Right hindlimb (tissue), 1 donor: ENCODE measurements at regions not wholly inside any gene's neighbourhood (a gene's known extent, or its start where the extent isn't known, plus 50 kb on each side); places are given as distances from the start of the nearest gene placed in this dataset.
A peak's percentile ranks its signal among the peaks of the same experiment; 100 is the strongest.

Experiments
- DNase-seq: peaks from one replicate; pipeline ENCODE4 v3.0.0-alpha.2; 2018

DNA sequence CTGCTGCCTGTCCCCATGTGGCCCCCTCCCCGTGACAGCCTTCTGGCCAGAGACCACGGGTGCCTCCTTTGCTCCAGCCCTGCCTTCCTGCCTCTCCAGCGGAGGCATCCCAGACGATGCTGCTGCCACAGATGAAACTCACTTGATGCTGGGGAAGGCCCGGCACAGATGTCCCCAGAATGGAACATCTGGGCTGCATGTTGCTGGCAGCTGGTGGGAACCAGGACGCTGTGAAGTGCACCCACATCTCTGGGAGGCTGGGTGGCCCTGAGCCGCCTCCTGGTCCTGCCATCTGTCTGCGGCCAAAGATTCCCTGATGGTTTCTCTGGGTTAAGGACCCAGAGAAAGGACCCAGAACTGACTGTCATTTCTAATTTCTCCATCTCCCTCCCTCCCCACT, 51.9 kb upstream of the PTPRS start:
- DNase-seq: no peak

DNA sequence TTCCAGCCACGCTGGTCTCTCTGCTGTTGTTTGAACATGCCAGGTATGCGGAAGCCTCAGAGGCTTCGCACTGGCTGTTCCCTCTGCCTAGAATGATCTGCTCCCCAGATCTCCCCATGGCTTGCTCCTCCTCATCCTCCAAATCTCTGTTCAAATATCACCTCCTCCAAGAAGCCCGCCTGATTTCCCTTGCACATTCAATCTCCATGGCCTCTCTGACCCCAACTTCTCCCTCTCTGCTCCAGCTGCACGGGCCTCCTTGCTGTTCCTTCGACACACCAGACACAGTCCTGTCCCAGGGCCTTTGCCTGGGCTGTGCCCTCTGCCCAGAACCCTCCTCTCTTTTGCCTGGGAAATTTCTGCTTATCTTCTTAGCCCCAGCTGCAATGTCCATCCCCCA, 52.5 kb upstream of the PTPRS start:
- no peak for DNase-seq

- no peak for DNase-seq
These were observed 54.2 kb upstream of the PTPRS start for GRCh38 chr19:5394551-5395505.

DNA sequence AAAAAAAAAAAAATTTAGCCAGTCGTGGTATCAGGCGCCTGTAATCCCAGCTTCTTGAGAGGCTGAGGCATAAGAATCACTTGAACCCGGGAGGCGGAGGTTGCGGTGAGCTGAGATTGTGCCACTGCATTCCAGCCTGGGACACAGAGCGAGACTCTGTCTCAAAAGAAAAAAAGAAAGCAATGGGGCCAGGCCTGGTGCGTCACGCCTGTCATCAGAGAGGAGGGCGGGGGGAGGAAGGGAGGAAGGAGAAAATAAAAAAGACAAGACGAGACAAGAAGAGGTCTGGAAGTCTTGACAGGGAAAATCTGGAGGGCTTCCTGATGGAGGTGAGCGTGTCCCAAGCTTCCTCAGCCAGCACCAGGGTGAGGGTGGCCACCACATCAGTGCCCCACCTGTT, 54.9 kb upstream of the PTPRS start:
- no peak for DNase-seq

DNA sequence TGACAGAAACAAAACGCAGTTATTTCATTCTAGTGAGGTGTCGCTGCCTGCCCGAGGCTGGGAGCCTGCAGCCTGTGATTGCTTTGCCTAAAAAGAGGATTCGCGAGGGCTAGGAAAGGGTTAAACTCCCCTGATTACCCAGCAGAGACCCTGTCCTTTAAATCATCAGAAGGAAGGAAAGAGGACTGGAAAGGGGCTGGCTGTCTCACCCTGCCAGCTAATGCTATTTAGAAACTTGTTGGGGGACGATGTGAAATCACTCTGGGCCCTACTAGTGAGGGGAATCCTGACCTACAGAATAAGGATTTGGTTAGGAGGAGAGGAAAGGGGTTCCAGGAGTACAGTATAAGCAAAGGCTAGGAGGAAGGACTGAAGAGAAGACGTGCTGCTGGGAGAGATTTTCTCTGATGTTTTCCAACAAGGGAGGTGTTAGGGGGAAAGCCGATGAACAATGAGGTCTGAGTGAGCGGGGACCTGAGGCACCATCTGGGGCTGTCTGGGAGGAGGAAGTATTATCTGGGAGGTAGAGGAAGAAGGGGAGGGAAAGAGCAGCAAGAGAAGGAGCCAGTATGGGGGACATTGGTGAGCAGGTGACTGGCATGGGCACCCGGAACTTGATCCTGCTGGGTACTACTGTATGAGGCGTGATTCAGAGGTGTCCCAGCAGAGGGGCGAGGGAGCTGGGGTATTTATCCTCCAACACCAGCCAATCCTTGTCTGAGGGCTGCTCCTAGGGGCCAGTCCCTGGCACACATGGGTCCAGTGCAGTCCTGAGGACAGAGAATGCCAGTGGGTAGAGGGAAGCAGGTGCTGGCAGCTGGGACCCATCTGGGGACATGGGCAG, 55.7 kb upstream of the PTPRS start:
- no peak for DNase-seq

DNA sequence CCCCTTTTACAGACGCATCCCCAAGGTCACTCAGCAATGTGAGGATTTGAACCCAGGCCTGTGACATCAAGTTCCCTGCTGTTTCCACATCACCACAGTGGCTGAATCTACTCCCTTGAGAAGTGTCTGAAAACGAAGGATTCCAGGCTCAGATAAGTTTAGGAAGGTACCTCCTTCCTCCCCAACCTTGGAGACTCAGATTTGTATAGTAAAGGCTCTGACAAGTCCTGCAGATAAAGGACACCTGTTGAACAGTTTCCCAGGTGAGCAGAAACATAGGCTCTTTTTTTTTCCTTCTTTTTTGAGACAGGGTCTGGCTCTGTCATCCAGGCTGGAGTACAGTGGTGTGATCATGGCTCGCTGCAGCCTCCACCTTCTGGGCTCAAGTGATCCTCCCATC, 56.4 kb upstream of the PTPRS start:
- DNase-seq: no peak

DNA sequence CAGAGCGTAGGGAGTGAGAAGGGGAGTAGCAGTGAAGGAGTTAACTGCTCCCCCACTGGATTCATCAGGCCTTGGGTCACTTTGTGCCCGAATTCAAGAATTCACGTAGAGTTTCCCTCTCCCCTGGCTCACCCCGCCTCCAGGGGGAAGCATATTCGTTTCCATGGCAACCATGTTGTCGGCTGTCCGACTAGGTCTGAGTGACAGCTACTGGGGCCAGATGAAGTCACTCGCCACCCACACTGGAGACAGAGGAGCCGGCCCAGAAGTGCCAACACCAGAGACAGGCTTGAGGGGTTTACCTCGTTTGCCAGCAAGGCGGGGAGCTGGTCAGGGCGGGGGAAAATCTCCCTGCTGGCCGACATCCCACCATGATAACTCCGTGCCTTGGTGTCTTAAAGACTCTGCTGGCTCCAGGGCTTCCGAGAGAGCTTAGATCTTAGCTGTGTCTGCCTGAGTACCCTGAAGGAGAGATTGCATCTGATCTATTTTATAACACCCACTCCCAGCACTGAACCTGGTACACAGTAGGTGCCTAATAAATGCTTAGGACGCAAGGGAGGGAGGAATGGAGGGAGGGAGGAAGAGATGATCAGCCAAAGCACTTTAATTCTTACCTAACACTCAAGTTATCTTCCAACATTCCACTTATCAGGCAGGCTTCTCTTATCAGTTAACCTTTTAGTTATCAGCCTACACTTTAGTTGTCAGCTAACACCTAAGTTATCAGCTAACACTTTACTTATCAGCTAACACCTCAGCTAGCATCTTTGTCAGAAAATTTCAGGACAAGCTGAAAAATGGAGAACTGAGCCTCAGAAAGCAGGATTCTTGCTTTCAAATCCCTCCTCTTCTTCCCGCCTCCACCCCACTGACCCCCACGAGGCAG, 57.2 kb upstream of the ZNRF4 start:
- no peak for DNase-seq

- no peak for DNase-seq
These were observed 56.5 kb upstream of the ZNRF4 start for GRCh38 chr19:5398693-5399057.

GRCh38 chr19:5403968-5404640, 51.1 kb upstream of the ZNRF4 start:
- peak; percentile 93 for DNase-seq
